GM21360 (cell line): ENCODE measurements at regions not wholly inside any gene's neighbourhood (a gene's known extent, or its start where the extent isn't known, plus 50 kb on each side); places are given as distances from the start of the nearest gene placed in this dataset.
"Not testable (repeated sequence)": the region's sequence is repeated elsewhere in the genome, so short reads cannot be mapped to it uniquely, and the experiment has no call there.

Experiments
- ATAC-seq: cut with Tn5 transposase; IDR thresholded peaks from one replicate; pipeline ENCODE4 v1.9.1; 2021; ENCODE audit warnings: mild to moderate bottlenecking, moderate library complexity; ENCODE audit not compliant: unreplicated experiment

DNA sequence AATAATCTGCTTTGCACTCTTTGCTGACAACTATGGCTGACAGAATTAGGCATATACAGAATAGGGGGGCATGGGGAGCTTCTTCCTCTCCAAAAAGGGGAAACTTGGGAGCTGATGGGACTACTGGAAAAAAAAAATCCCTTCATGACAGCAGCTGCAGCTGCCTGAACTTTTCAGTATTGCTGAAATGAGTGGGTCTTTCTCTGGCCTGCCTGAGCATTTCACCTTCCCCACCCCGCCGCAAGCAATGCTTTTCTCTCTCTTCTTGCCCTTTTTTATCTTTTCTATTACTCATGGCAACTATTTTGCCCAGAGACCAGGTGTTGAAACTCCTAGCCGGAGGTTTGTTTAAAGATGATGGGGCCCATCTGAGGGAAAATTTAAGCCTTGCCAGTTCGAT is 244.9 kb downstream of the SEMA3D start:
- no peak for ATAC-seq

GRCh38 chr7:84941291-84941690 is 245.6 kb downstream of the SEMA3D start:
- ATAC-seq = no peak

- ATAC-seq = no peak
Measured at GRCh38 chr7:84939888-84940287, 247.0 kb downstream of the SEMA3D start.

- ATAC-seq = no peak
Measured at GRCh38 chr7:84939442-84939841, 247.4 kb downstream of the SEMA3D start.

- no peak for ATAC-seq
Measured at GRCh38 chr7:84924353-84924752, 262.5 kb downstream of the SEMA3D start.

GRCh38 chr7:84923348-84923747 is 263.5 kb downstream of the SEMA3D start:
- no peak for ATAC-seq

- ATAC-seq = no peak
Measured at GRCh38 chr7:84921154-84921553, 265.7 kb downstream of the SEMA3D start.

DNA sequence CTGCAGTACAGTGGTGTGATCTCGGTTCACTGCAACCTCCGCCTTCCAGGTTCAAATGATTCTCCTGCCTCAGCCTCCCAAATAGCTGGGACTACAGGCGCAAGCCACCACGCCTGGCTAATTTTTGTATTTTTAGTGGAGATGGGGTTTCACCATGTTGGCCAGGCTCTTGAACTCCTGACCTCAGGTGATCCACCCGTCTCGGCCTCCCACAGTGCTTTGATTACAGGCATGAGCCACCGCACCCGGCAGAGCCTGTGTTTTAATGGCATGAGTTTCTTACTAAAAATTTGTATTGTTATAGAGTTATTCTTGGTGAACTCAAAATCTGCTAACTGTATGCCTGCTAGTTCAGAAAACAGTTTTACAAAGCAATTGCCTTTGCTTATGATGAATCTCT is 269.9 kb downstream of the SEMA3D start:
- not testable (repeated sequence) for ATAC-seq

DNA sequence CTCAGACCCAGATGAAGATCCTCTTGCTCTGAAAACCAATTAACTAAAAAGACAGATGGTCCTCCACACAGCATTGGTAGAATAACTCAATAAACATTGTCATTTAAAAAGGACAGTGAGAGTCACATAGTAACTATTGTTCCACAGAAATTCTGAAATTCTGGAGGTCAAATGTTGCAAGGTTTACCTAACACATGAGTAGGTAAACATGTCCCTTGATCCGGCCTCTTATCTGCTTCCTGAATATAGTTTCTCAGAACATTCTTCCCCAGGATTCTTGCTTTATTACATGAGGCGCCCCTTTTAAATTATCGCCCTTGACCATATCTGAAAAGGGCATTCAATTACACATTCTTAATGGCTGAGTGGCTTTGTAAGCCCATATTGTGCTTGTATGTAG is 270.7 kb downstream of the SEMA3D start:
- no peak for ATAC-seq

DNA sequence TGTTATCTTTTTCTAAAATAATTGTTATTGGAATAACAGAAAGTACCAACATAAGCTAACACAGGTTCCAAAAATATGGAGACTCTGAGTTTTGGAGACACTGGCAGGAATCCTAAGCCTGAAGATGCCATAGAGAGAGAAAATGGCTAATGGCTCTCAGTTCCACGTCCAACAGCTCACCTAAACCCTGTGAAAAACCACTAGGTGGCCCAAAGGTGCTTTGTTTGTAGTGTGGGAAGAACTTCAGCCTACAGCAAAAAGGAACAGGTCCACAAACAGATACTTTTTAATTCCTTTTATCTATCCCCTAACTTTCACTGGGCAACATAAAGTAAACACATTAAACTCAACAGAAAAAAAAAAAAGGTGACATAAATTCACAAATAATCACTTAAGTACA is 272.3 kb downstream of the SEMA3D start:
- ATAC-seq = no peak

GRCh38 chr7:84913731-84914130 is 273.1 kb downstream of the SEMA3D start:
- ATAC-seq = no peak

DNA sequence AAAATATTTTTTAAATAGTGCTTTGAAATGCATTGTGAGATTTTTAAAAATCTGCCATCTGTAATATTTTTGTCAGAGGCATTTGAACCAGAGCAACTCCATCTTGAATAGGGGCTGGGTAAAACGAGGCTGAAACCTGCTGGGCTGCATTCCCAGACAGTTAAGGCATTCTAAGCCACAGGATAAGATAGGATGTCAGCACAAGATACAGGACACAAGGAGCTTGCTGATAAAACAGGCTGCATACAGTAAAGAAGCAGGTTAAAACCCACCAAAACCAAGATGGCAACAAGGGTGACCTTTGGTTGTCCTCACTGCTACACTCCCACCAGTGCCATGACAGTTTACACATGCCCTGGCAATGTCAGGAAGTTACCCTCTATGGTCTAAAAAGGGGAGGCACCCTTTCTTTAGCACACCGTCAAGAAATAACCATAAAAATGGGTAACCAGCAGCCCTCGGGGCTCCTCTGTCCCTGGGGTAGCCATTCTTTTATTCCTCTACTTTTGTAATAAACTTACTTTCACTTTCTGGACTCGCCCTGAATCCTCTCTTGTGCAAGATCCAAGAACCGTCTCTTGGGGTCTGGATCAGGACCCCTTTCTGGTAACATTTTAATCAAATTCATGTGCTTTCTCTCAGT is 273.7 kb downstream of the SEMA3D start:
- no peak for ATAC-seq

- no peak for ATAC-seq
Measured at GRCh38 chr7:84912537-84912936, 274.3 kb downstream of the SEMA3D start.

DNA sequence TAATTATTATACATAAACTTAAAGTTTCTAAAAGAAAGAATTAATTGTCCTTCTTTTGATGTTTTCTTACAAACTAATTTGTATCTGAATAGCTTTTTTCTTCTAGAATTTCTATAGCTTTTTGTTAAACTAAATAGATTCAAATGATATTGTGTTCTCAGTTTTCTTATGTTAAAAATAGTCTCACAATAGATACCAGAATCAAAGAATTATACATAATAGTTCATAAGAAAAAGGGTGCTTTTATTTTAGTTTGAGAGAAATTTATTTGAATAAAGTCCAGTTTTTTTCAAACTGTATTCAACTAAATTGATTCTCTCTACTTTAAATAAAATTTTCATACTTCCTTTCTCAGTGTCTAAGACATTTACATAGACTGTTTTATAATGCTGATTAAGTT is 274.8 kb downstream of the SEMA3D start:
- ATAC-seq = no peak

- no peak for ATAC-seq
Measured at GRCh38 chr7:84911077-84911476, 275.8 kb downstream of the SEMA3D start.

DNA sequence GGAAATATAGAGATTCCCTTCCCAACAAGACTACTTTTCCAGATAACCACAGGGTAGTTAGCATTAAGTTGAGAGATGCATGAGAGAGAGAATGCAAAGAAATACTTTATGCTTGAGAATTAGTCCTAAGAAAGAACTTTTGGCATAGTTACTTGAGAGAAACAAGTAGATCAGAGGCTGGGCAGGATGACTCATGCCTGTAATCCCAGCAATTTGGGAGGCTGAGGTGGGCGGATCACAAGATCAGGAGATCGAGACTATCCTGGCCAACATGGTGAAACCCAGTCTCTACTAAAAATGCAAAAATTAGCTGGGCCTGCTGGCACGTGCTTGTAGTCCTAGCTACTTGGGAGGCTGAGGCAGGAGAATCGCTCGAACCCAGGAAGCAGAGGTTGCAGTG is 276.5 kb downstream of the SEMA3D start:
- not testable (repeated sequence) for ATAC-seq

- ATAC-seq = no peak
Measured at GRCh38 chr7:84908196-84908793, 278.6 kb downstream of the SEMA3D start.

GRCh38 chr7:84906889-84907288 is 280.0 kb downstream of the SEMA3D start:
- no peak for ATAC-seq

GRCh38 chr7:84904561-84904960 is 282.3 kb downstream of the SEMA3D start:
- no peak for ATAC-seq

GRCh38 chr7:84901366-84901765 is 285.5 kb downstream of the SEMA3D start:
- ATAC-seq = no peak

GRCh38 chr7:84900215-84900614 is 286.6 kb downstream of the SEMA3D start:
- ATAC-seq = no peak

GRCh38 chr7:84895563-84895962 is 291.3 kb downstream of the SEMA3D start:
- ATAC-seq = no peak

- ATAC-seq = not testable (repeated sequence)
Measured at GRCh38 chr7:84883570-84883969, 303.3 kb downstream of the SEMA3D start.
